IMR-90 (cell line): ENCODE measurements at regions not wholly inside any gene's neighbourhood (a gene's known extent, or its start where the extent isn't known, plus 50 kb on each side); places are given as distances from the start of the nearest gene placed in this dataset.

Source experiments
- CEBPB ChIP-seq: IDR thresholded peaks from 2 replicates; pipeline ENCODE4 v1.6.1; 2012; ENCODE audit warnings: low read depth, low read length, improper control_type of control experiment
- CTCF ChIP-seq: conservative IDR thresholded peaks from 2 replicates; pipeline ENCODE4 v1.5.1; 2012; ENCODE audit warnings: mild to moderate bottlenecking, low read depth, low read length, improper control_type of control experiment
- MXI1 ChIP-seq: IDR thresholded peaks from 2 replicates; pipeline ENCODE4 v1.6.1; 2012; ENCODE audit warnings: low read depth, mild to moderate bottlenecking, low read length, moderate library complexity, borderline replicate concordance
- NFE2L2 ChIP-seq: fragments of 150-350 bp; IDR thresholded peaks from 2 replicates; pipeline ENCODE4 v1.6.1; 2016; ENCODE audit warnings: low read depth, mild to moderate bottlenecking, low read length
- POLR2A ChIP-seq: IDR thresholded peaks from 2 replicates; pipeline ENCODE4 v1.6.1; 2012; ENCODE audit warnings: mild to moderate bottlenecking, low read depth, low read length
- RCOR1 ChIP-seq: IDR thresholded peaks from 2 replicates; pipeline ENCODE4 v1.6.1; 2012; ENCODE audit warnings: mild to moderate bottlenecking, low read length, improper control_type of control experiment; ENCODE audit not compliant: insufficient replicate concordance
- RFX5 ChIP-seq: IDR thresholded peaks from 2 replicates; pipeline ENCODE4 v1.8.0; 2012; ENCODE audit warnings: low read depth, mild to moderate bottlenecking, low read length, moderate library complexity

GRCh38 chr7:91556956-91557650 lies 292.9 kb downstream of the FZD1 start:
- no peak for TF ChIP-seq RFX5
- no peak for TF ChIP-seq CTCF
- no peak for TF ChIP-seq RCOR1
- TF ChIP-seq MXI1, result no peak
- no peak for TF ChIP-seq NFE2L2
- no peak for TF ChIP-seq POLR2A
- TF ChIP-seq CEBPB, result no peak
